CD4-positive, alpha-beta T cell (primary cell): ENCODE measurements at regions not wholly inside any gene's neighbourhood (a gene's known extent, or its start where the extent isn't known, plus 50 kb on each side); places are given as distances from the start of the nearest gene placed in this dataset.

Experiments
- ATAC-seq: fragments of 200-7000 bp; cut with Tn5 transposase; one replicate; pipeline ENCODE4 v1.10.0; 2022; ENCODE audit warnings: mild to moderate bottlenecking; ENCODE audit not compliant: poor library complexity
- CTCF ChIA-PET: fragments of 350-600 bp; sonication (Branson Sonifier 250); formaldehyde crosslinking; loops from one replicate; lab custom pipeline; 2021; ENCODE audit warnings: antibody characterized with exemption, inconsistent platforms; lab: Charles Lee
- POLR2A ChIA-PET: fragments of 350-600 bp; sonication (Branson Sonifier 250); formaldehyde crosslinking; loops from one replicate; lab custom pipeline; 2021; ENCODE audit warnings: antibody characterized with exemption, inconsistent platforms; lab: Charles Lee
- DNase-seq, 14 experiments: peaks; one replicate each; pipeline ENCODE4 v3.0.0-alpha.2; 2013 to 2020; ENCODE audit warnings: mixed read lengths in 2 of 14
- H3K27ac ChIP-seq, 2 donors: one replicate each; pipeline versions ENCODE4 v1.5.1 to v1.7.0; 2013; ENCODE audit warnings: low read length in 2 of 2, low read depth in 1 of 2, mild to moderate bottlenecking in 1 of 2
- H3K27me3 ChIP-seq, 2 experiments: 1 replicate in 1 of 2; 2 replicates in 1 of 2; pipeline versions ENCODE4 v1.6.1 to v1.7.0; 2013; ENCODE audit warnings: low read length in 2 of 2, control low read depth in 1 of 2, mild to moderate bottlenecking in 1 of 2, moderate library complexity in 1 of 2; ENCODE audit not compliant: insufficient read depth in 2 of 2, control insufficient read depth in 1 of 2
- H3K36me3 ChIP-seq: one replicate; pipeline ENCODE4 v1.6.1; 2013; ENCODE audit warnings: low read length, control low read depth; ENCODE audit not compliant: insufficient read depth
- H3K4me1 ChIP-seq: one replicate; pipeline ENCODE4 v1.6.1; 2013; ENCODE audit warnings: low read length, control low read depth; ENCODE audit not compliant: insufficient read depth
- H3K4me3 ChIP-seq: one replicate; pipeline ENCODE4 v1.5.1; 2013; ENCODE audit warnings: mild to moderate bottlenecking, low read length, moderate library complexity
- H3K9me3 ChIP-seq, 2 experiments: 1 replicate in 1 of 2; 2 replicates in 1 of 2; pipeline versions ENCODE4 v1.6.1 to v1.7.0; 2013; ENCODE audit warnings: low read length in 2 of 2, mild to moderate bottlenecking in 2 of 2, control low read depth in 1 of 2, moderate library complexity in 1 of 2; ENCODE audit not compliant: control insufficient read depth in 1 of 2, insufficient read depth in 1 of 2
- H3K27ac Mint-ChIP-seq: one replicate; pipeline ENCODE4 v1.8.0; 2020; ENCODE audit warnings: mixed read lengths
- H3K27me3 Mint-ChIP-seq: one replicate; pipeline ENCODE4 v1.8.0; 2021; ENCODE audit warnings: mixed read lengths
- H3K36me3 Mint-ChIP-seq: one replicate; pipeline ENCODE4 v1.8.0; 2021; ENCODE audit warnings: low read depth, mixed read lengths
- H3K4me1 Mint-ChIP-seq: one replicate; pipeline ENCODE4 v1.8.0; 2021; ENCODE audit warnings: low read depth, mixed read lengths
- H3K4me3 Mint-ChIP-seq: one replicate; pipeline ENCODE4 v1.8.0; 2020; ENCODE audit warnings: mild to moderate bottlenecking, mixed read lengths
- H3K9me3 Mint-ChIP-seq: one replicate; pipeline ENCODE4 v1.8.0; 2020; ENCODE audit warnings: mixed read lengths
- intact Hi-C, 2 experiments: fragments of 100-400 bp; cut with DNase I in 1 of 2; cut with micrococcal nuclease in 1 of 2; formaldehyde crosslinking; loops; one replicate each; pipeline versions ENCODE4 v1.15.1 to v1.9.0; 2023 to 2025; cut with DNase I, micrococcal nuclease
- TF ChIP-seq, protein P1 (sequence below): fragments of 200-600 bp; IDR thresholded peaks from one replicate; pipeline ENCODE4 v1.8.0; 2022; ENCODE audit warnings: antibody characterized with exemption, mild to moderate bottlenecking

DNA sequence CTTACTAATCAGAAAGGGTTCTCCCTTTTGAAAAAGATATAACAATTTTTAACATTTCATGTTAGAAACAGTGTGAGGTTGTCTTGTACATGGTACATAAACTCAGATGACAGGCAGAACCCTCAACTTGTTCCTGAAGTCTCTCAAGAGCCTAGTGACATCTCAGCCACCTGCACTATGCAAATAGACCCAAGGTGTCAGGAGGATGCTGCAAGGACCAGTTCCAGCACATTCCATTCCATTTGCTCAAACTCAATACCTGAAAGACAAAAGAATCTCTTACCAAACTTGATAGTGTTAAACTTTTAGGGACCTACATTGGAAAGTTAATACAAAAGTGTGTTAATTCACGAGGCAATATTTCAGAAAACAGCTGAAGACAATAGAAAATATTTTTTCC is 544.6 kb downstream of the CETN3 start:
- ChIA-PET POLR2A (no interaction called here), CTCF (no interaction called here)
- no peaks in the 10 kb centered on the region for H3K4me1 ChIP-seq
- peaks cover 0 to 3% of the 10 kb centered on the region in 2 experiments for H3K9me3 ChIP-seq
- Mint-ChIP-seq H3K9me3 (peaks cover 1% of the 10 kb centered on the region), H3K27me3 (no peaks in the 10 kb centered on the region), H3K4me3 (no peak overlapping the region), H3K27ac (no peak overlapping the region), H3K36me3 (no peaks in the 10 kb centered on the region), H3K4me1 (no peaks in the 10 kb centered on the region)
- no peak for ATAC-seq
- H3K36me3 ChIP-seq = no peaks in the 10 kb centered on the region
- H3K27me3 ChIP-seq = no peaks in the 10 kb centered on the region
- TF ChIP-seq, protein P1, sequence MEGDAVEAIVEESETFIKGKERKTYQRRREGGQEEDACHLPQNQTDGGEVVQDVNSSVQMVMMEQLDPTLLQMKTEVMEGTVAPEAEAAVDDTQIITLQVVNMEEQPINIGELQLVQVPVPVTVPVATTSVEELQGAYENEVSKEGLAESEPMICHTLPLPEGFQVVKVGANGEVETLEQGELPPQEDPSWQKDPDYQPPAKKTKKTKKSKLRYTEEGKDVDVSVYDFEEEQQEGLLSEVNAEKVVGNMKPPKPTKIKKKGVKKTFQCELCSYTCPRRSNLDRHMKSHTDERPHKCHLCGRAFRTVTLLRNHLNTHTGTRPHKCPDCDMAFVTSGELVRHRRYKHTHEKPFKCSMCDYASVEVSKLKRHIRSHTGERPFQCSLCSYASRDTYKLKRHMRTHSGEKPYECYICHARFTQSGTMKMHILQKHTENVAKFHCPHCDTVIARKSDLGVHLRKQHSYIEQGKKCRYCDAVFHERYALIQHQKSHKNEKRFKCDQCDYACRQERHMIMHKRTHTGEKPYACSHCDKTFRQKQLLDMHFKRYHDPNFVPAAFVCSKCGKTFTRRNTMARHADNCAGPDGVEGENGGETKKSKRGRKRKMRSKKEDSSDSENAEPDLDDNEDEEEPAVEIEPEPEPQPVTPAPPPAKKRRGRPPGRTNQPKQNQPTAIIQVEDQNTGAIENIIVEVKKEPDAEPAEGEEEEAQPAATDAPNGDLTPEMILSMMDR = no peak
- intact Hi-C loops = no loop called here
- no peak overlapping the region for H3K27ac ChIP-seq
- no peak overlapping the region for H3K4me3 ChIP-seq
- DNase-seq = no peak

DNA sequence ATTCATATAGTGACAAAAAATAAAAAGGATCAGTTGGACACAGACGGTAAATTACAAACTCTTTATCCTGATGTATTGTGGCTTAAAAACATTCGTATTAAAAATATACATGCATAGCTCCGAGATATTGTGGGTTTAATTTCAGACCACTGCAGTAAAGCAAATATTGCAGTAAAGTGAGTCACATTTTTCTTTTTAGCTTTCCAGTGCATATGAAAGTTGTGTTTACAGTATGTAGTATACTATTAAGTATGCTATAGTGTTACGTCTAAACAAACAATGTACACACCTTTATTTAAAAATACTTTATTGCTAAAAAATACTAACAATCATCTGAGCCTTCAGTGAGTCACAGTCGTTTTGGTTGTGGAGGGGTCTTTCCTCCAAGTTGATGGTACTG is 551.8 kb downstream of the CETN3 start:
- Mint-ChIP-seq H3K4me1 (no peaks in the 10 kb centered on the region), H3K27me3 (no peaks in the 10 kb centered on the region), H3K27ac (no peak overlapping the region), H3K4me3 (no peak overlapping the region), H3K36me3 (no peaks in the 10 kb centered on the region), H3K9me3 (peaks cover 4% of the 10 kb centered on the region)
- no peaks in the 10 kb centered on the region for H3K36me3 ChIP-seq
- H3K4me1 ChIP-seq = no peaks in the 10 kb centered on the region
- no peak overlapping the region for H3K4me3 ChIP-seq
- no peaks in the 10 kb centered on the region for H3K27me3 ChIP-seq
- H3K27ac ChIP-seq = no peak overlapping the region
- DNase-seq (no peak), ATAC-seq (no peak)
- TF ChIP-seq, protein P1 = no peak
- POLR2A ChIA-PET = no interaction called here
- CTCF ChIA-PET = no interaction called here
- H3K9me3 ChIP-seq = peaks cover 0 to 5% of the 10 kb centered on the region in 2 experiments
- intact Hi-C loops = no loop called here

DNA sequence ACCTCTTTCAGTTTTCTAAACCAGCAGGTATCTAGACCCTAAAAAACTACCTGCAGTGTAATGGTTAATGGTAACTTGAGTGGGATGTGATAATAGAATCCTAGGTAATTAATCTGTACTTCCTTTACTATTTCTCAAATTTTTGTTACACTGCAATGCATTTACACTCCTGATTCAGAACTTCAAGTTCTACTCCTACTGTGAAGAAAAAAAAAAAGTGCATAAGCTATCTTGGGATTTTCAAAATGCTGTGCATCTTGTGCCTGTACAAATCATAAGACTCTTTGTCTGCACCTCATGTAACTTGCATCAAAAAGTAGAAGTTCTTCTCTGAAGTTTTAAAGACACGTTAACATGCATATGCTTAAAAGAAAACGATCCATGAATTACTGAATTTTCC is 554.1 kb downstream of the CETN3 start:
- H3K9me3 ChIP-seq = peaks cover 0 to 5% of the 10 kb centered on the region in 2 experiments
- no peak for ATAC-seq
- H3K36me3 ChIP-seq = no peaks in the 10 kb centered on the region
- H3K36me3 Mint-ChIP-seq = no peaks in the 10 kb centered on the region
- no peaks in the 10 kb centered on the region for H3K27me3 Mint-ChIP-seq
- no peaks in the 10 kb centered on the region for H3K27me3 ChIP-seq
- TF ChIP-seq, protein P1 = no peak
- H3K4me1 ChIP-seq = no peaks in the 10 kb centered on the region
- POLR2A ChIA-PET = no interaction called here
- DNase-seq = no peak
- no peak overlapping the region for H3K4me3 ChIP-seq
- H3K4me1 Mint-ChIP-seq = no peaks in the 10 kb centered on the region
- H3K27ac Mint-ChIP-seq = no peak overlapping the region
- intact Hi-C loops = no loop called here
- H3K9me3 Mint-ChIP-seq = peaks cover 4% of the 10 kb centered on the region
- CTCF ChIA-PET = no interaction called here
- H3K4me3 Mint-ChIP-seq = no peak overlapping the region
- H3K27ac ChIP-seq = no peak overlapping the region
